ENCODE measurements at regions not wholly inside any gene's neighbourhood (a gene's known extent, or its start where the extent isn't known, plus 50 kb on each side); places are given as distances from the start of the nearest gene placed in this dataset.

DNA sequence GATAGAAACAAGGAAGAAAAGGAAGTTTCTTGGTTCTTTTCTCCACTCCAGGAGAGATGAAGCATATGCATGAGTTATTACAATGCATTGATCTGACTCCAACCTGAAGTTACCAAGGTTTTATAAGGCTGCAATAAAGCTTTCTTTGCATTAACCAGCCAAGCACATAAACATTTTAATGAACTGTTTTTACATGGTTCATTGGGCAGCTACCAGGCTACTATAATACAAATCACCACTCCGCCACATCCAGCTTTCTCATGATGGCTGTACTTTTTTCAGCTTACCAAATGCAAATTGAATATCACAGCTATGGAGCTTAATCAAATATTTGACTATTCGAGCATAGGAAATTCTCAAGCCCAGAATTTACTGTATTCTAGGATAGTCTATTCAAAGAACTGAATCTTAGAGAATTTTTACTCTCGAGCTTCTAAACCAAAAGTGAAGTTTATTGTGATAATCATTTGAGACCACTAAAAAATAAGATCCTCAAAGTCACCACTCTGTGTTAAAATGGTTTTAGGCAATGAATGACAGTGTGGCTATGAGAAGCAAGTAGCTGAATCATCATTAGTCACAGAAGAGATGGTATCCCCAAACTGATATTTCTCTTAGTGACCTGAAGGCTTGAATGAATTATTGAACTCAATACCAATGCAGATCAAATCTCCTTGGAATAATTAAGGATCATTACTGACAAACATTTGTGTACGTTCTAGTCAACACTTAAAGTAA, 58.6 kb upstream of the ZNF281 start:
- no peak for TF ChIP-seq ZNF138 (CRISPR knock-in tag; conservative IDR thresholded peaks at IDR 0.05)
- TF ChIP-seq ZNF671 (CRISPR knock-in tag; IDR thresholded peaks at IDR 0.05), result no peak
- TF ChIP-seq, protein P1, sequence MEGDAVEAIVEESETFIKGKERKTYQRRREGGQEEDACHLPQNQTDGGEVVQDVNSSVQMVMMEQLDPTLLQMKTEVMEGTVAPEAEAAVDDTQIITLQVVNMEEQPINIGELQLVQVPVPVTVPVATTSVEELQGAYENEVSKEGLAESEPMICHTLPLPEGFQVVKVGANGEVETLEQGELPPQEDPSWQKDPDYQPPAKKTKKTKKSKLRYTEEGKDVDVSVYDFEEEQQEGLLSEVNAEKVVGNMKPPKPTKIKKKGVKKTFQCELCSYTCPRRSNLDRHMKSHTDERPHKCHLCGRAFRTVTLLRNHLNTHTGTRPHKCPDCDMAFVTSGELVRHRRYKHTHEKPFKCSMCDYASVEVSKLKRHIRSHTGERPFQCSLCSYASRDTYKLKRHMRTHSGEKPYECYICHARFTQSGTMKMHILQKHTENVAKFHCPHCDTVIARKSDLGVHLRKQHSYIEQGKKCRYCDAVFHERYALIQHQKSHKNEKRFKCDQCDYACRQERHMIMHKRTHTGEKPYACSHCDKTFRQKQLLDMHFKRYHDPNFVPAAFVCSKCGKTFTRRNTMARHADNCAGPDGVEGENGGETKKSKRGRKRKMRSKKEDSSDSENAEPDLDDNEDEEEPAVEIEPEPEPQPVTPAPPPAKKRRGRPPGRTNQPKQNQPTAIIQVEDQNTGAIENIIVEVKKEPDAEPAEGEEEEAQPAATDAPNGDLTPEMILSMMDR (IDR thresholded peaks at IDR 0.05), result no peak
- TF ChIP-seq CREM (CRISPR knock-in tag; IDR thresholded peaks at IDR 0.05), result no peak
- TF ChIP-seq FOXJ3 (CRISPR knock-in tag; IDR thresholded peaks at IDR 0.05; ENCODE audit: borderline replicate concordance), result no peak
- TF ChIP-seq EMX1 (CRISPR knock-in tag; IDR thresholded peaks at IDR 0.05), result no peak
- no peak for TF ChIP-seq NFYB (CRISPR knock-in tag; conservative IDR thresholded peaks at IDR 0.05; ENCODE audit: low read depth)
- TF ChIP-seq SP1 (CRISPR knock-in tag; conservative IDR thresholded peaks at IDR 0.05), result no peak
